NB4 (cell line): ENCODE measurements at regions not wholly inside any gene's neighbourhood (a gene's known extent, or its start where the extent isn't known, plus 50 kb on each side); places are given as distances from the start of the nearest gene placed in this dataset.

Experiments used
- DNase-seq: peaks from one replicate; pipeline ENCODE4 v3.0.0; 2010; ENCODE audit warnings: low read depth
- H3K4me3 ChIP-seq: one replicate; pipeline ENCODE4 v1.5.1; 2011; ENCODE audit warnings: mild to moderate bottlenecking, low read depth, low read length, moderate library complexity
- CTCF ChIP-seq: IDR thresholded peaks from one replicate; pipeline ENCODE4 v1.5.1; 2012; ENCODE audit warnings: low read depth, low read length
- MAX ChIP-seq: IDR thresholded peaks from 2 replicates; pipeline ENCODE4 v1.6.1; 2011; ENCODE audit warnings: low read depth, low read length
- MYC ChIP-seq: IDR thresholded peaks from 2 replicates; pipeline ENCODE4 v1.6.1; 2011; ENCODE audit warnings: low read depth, low read length
- POLR2A ChIP-seq: IDR thresholded peaks from 2 replicates; pipeline ENCODE4 v1.6.1; 2011; ENCODE audit warnings: mild to moderate bottlenecking; ENCODE audit not compliant: insufficient read length; ENCODE audit errors: extremely low read depth

DNA sequence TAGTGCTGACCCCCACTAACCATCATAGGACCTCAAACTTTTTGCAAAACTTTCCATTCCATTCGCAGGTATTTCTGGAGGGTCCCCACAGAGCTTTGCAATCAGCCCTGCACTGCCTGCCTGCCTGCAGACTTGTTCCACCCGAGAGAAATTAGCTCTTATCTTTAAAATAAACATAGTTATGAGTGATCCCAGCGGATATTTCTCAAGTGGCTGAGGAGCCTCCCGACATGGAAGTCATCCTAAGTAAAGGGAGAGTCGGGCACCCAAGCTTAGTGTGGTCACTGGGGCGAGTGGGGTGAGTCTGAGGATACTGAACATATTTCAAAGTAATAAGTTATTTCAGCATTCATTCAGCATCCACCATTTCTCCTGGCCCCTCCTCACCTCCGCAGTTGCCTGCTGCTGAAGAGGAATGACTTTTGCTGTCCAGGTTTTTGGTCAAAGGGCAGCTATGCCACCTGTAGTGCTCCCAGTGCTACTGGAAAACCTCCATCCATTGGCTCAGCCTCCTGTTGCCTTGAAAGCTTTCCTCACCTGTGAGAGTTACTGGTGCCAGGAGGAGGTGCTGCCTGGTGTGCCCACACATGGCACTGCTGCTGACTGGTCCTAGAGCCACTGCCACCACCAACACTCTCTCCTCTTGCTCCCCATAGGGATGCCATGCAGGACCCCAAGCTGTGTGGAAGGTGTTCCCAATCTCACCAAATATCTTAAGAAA lies 89.7 kb upstream of the PCSK1 start:
- no peak overlapping the region for H3K4me3 ChIP-seq
- DNase-seq: no peak
- TF ChIP-seq MYC (no peak), MAX (no peak), CTCF (no peak), POLR2A (no peak)

DNA sequence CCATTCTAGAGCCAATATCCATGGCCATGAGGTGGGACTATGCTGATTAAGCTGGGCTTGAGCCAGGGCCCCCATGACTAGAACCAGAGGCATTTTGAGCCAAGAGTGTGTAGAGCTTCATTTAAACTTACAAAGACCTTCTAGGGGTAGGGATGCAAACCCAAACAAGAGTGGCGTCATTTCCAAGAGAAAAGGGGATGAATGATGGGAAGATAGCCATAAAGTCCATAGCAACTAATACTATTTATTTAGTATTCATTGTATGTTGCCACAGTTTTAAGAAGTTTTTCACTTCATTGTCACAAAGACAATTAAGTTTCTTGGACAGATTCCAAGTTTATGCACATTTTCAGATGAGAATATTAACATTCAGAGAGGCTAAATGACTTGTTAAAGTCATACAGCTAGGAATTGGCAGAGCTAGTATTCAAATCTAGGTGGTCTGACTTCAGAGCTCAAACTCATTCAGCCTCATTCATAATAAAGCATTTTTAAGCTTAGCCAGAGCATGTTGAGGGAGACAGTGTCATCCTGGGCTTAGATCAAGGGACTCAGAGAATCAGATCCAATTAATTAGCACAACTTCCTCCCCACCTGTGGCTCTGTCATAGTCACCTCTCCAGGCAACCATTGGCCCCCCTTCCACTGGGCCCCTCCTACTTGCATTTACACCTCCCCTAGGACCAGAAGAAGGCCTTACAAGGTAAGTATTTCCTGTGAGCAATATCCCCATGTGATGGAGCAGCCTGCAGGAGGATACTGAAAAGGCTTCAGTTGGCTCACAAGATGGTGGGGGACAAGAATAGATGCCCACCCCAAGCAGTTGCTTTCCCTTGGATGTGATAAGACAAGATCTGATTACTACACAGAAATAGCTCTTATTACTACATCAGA lies 95.0 kb upstream of the PCSK1 start:
- DNase-seq: no peak
- TF ChIP-seq MAX (no peak), POLR2A (no peak), MYC (no peak), CTCF (no peak)
- no peak overlapping the region for H3K4me3 ChIP-seq

GRCh38 chr5:96528826-96529474 lies 95.9 kb upstream of the PCSK1 start:
- TF ChIP-seq POLR2A (no peak), MYC (no peak), MAX (no peak), CTCF (no peak)
- H3K4me3 ChIP-seq: no peak overlapping the region
- DNase-seq: no peak

GRCh38 chr5:96529559-96529958 lies 96.5 kb upstream of the PCSK1 start:
- no peak for DNase-seq
- H3K4me3 ChIP-seq: no peak overlapping the region

More at GRCh38 chr5:96529559-96529958, 96.5 kb upstream of the PCSK1 start:
- TF ChIP-seq MYC: no peak
- TF ChIP-seq POLR2A: no peak
- no peak for TF ChIP-seq MAX
- TF ChIP-seq CTCF: no peak
